ENCODE measurements at regions not wholly inside any gene's neighbourhood (a gene's known extent, or its start where the extent isn't known, plus 50 kb on each side); places are given as distances from the start of the nearest gene placed in this dataset.
A peak's percentile ranks its signal among the peaks of the same experiment; 100 is the strongest.
"Not testable (repeated sequence)": the region's sequence is repeated elsewhere in the genome, so short reads cannot be mapped to it uniquely, and the experiment has no call there.

DNA sequence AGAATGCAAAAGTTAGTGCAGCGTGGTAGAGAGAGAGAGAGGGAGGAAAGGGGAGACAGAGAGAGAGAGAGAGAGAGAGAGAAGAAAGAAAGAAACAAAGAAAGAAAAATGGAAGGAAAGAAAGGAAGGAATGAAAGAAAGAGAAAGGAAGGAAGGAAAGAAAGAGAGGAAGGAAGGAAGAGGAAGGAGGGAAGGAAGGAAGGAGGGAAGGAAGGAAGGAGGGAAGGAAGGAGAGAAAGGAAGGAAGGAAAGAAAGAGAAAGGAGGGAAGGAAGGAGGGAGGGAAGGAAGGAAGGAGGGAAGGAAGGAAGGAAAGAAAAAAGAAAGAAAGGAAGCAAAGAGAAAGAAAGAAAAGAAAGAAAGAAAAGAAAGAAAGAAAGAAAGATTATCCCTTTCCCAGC is 209.8 kb upstream of the MYO3A start:
- DNase-seq = no peak

DNA sequence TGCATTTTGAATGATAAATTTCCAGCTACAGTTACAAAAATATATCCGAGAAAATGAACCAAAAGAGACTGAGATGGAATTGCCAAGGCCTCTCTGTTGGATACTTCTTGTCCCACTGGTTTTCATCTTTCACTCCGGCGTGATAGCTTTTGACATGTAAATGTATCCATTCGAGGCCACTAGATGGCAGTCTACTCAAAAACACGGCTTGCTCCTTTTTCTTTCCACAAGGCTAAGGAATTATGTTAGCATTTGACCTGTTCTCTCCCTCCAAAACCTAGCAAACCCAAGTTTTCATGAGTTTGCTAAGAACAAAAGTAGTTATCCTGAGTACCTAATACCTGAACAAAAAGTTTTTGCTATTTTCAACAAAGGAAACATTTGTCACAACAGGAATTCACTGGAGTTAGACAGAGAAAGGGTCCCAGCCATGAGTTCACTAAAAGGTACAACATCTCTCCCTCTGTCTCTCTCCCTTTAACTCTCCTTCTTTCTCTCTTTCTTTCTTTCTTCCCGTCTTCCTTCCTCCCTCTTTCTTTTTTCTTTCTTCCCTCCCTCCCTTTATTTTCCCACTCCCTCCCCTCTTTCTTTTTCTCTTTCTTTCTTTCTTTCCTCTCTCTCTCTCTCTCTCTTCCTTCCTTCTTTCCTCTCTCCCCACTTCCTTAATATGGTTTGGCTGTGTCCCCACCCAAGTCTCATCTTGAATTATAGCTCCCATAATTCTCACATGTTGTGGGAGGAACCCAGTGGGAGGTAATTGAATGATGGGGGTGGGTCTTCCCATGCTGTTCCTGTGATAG is 207.9 kb upstream of the MYO3A start:
- peak; percentile 41 for DNase-seq

DNA sequence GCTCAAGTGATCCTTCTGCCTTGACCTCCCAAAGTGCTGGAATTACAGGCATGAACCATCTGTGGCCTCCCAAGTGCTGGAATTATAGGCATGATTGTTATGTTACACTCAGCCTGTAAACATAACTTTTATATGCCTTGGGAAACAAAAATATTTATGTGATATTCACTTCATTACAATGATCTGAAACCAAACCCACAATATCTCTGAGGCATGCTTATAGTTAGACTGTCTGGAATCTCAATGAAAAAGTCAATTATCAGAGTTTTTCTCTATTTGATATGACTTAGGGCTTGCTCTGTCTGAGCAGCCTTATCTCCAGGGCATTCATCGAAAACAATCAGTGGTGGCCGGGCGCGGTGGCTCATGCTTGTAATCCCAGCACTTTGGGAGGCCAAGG is 195.3 kb upstream of the MYO3A start:
- no peak for DNase-seq

DNA sequence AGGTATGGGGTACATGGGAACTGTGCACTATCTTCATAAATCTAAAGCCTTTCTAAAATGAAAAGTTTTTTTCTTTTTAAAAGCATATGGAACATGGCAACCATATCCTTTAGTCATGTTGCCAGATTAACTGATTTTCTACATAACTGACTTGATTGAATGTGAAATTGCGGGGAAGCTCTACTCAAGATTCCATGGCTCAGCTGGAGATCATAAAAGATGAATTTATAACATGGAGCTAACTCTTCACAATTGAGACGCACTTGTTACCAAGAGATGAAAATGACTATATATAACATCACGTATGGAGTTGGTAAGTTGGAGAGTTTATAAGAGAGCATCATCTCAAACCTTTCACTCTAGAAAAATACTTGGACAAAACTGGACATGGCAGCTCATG is 190.2 kb upstream of the MYO3A start:
- DNase-seq = no peak

DNA sequence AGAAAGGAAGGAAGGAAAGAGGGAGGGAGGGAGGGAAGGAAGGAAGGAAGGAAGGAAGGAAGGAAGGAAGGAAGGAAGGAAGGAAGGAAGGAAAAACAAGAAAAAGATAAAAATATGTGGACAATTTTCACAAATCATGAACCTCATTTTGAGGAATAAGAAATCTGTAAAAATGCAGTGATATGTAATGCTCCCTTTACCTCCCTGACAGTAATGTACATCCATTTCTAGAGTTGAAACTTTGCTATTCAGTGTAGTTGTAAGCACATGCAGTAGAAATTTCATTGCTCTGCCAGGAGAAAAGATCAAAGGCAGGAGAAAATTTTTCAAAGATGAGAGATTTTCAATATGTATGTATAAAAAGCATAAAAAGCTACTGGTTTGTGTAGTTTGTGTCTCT is 189.5 kb upstream of the MYO3A start:
- DNase-seq = no peak

DNA sequence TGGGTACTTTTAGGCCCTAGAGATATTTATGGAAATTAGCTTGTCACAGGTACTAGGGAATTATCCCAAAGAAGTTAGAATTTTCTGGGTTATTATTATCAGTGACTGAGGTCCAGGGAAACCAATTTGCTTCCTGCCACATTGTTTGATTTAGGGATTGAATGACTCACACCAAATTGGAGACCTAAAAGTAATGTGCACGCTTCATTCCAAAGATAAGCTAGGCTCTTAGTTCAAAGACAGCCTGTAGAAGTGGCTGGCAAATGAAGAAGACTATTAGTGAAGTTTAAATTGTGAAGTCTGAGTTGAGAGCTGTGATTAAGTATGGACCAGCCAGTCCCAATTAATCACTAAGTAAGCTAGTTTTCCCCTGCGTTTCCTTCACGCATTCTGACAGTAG is 188.1 kb upstream of the MYO3A start:
- DNase-seq = no peak

DNA sequence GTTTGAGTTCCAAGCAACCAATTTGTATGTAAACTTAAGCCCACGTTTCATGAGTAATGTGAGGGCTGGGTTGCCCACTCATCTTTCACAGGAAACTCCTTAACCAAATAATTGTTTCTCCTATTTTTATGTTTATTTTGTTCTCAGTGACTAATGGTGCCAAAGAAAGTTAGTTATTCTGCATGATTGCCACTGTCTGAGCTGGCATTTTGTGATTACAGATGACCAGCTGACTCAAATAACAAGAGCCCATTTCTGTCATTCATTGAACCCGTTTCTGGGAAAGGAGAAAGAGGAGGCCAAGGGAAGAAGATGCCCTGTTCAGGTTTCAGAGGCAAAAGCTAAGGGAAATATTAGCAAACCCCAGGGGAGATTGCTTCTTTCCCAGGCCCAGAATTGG is 186.9 kb upstream of the MYO3A start:
- DNase-seq = no peak

DNA sequence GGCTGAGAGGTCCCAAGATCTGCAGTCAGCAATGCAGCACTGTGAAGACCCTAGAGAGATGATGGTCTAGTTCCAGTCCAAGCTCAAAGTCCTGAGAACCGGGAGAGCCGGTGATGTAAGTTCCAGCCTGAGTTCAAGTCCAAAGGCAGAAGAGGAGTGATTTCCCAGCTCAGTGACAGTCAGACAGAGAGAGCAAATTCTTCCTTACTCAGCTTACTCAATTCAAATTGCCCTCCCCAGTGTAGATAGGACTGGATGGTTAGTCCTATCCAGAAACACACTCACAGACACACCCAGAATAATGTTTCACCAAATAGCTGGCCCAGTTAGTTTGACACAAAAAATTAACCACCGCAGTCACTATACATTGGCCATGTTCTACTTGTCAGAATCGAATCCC is 185.5 kb upstream of the MYO3A start:
- no peak for DNase-seq

DNA sequence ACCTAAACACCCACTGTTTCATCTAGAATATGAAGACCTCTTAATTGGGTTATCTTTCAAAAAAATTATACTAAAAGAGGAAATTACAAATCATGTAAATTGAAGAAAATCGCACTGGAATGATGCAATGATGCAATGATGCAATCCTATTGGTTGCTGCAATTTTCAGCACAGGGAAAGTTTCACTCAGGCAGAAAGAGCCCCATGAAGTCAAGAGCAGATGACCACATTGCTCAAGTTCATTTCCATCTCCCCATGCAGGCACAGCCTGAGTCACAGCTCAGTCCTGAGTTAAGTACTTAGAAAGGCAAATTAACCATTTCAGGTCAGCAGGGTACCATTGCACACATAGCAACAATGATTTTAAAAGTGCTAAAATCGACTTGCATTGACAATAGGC is 180.3 kb upstream of the MYO3A start:
- DNase-seq = no peak

DNA sequence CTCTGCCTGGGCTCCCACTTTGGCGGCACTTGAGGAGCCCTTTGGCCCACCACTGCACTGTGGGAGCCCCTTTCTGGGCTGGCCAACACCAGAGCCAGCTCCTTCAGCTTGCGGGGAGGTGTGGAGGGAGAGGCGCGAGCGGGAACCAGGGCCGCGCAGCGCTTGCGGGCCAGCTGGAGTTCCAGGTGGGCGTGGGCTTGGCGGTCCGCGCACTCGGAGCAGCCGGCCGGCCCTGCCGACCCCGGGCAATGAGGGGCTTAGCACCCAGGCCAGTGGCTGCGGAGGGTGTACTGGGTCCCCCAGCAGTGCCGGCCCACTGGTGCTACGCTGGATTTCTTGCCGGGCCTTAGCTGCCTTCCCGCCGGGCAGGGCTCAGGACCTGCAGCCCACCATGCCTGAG is 178.2 kb upstream of the MYO3A start:
- DNase-seq = not testable (repeated sequence)

DNA sequence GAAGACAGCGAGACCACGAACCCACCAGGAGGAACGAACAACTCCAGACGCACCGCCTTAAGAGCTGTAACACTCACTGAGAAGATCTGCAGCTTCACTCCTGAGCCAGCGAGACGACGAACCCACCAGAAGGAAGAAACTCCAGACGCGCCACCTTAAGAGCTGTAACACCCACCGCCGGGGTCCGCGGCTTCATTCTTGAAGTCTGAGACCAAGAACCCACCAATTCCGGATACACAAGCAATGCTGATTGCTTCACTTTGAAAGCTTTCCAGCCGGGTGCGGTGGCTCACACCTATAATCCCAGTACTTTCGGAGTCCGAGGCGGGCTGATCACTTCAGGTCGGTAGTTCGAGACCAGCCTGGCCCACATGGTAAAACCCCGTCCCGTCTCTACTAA is 177.2 kb upstream of the MYO3A start:
- DNase-seq = no peak

DNA sequence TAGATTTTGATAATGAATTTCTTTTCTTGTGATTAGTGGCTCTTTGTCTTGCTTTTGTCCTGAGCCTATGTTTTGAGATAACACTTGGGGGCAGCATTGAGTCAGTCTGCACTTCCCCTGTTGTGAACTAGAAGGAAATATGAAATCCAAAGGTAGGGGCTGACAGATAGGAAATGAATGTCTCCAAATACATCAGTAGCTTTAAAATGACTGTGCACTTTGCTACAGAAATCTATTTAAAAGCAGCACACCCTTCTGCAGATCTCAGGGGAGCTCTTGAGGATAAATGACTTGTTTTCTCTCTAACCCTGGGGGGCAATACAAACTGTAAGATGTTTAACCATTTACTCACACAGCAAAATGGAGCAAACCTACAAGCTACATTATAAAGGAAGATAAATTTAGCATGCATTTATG is 176.0 kb upstream of the MYO3A start:
- DNase-seq = no peak

DNA sequence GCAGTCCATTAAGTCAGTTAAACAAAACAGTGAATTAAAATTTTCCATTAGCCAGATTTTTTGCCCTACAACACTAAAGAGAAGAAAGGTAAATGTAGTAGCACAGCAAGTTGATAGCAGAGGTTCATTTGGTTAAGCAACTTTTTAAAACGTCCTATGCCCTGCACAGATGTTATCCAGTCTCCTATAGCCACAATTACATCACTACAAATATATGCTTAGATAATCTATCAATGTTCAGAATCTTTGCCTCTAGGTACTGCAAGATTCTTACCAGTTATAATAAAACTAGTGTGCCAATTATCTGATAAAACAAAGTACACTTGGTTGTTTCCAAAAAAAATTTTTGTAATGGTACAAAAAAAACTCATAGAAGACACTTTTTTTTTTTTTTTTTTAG is 175.5 kb upstream of the MYO3A start:
- DNase-seq = no peak

DNA sequence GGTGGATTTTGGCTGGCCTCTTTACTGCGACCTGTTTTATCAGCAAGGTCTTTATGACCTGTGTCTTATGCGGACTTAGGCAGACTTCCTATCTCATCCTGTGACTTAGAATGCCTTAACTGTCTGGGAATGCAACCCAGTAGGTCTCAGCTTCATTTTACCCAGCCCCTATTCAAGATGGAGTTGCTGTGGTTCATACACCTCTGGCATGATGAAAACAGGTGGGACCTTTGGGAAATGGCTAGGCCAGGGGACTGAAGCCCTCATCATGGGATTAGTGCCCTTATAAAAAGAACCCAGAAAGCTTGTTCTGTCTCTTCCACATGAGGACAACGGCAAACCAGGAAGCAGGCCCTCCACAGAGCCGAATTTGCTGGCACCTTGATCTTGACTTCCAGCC is 172.1 kb upstream of the MYO3A start:
- no peak for DNase-seq

DNA sequence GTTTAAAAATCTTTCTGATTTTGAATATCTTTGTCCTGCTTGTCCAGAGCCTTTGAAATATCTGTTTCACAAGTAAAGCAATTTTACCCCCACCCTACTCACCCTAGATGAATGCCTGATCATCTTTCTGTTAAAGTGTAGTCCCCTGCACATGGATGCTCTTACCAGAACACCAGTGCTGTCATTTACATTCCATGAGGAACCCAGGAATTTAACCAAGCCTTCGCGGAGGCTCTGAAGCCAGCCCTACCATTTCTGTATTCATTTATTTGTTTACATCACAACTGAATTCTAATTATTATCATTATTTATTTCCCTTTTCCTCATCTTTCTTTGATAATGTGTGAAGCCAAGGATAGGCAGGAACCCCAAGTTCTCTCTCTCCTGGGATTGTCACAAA is 167.8 kb upstream of the MYO3A start:
- DNase-seq = no peak

DNA sequence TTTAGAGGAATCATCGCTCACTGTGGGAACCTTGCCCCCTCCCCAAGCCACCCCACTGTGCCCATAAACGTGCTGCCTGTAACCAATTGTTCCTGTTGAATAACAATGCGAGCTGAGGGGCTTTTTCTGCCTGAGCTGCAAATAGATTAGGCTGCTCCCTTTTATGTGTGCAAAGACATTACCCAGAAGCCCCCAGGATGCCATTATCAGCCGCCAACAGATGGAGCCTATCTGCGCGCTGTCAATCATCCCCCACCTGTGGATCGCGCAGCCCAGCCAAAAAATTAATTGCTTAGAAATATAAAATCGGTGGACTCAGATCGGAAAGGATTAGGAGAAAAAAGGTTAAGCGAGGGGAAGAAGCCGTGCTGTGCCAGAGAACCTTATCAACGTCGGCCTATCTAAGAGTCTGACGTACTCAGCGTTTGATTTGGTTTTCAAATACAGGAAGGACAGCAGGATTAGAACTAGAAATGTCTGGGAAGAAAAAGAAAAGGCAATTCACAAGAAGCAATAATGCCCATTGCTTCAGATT is 167.3 kb upstream of the MYO3A start:
- DNase-seq = no peak

DNA sequence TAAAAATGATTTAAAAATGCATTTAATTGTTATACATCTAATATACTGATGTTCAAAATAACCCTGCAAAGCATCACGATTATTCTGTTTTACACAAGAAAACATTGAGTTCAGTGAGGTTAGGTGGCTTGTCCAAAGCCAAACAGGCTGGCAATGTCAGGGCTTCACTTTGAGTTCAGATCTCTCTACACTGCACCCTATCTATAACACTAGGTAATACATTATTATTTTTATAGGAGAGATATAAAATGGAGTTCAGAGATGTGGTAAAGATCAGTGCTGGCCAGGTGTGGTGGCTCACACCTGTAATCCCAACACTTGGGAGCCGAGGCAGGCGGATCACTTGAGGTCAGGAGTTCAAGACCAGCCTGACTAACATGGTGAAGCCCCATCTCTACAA is 165.9 kb upstream of the MYO3A start:
- no peak for DNase-seq

DNA sequence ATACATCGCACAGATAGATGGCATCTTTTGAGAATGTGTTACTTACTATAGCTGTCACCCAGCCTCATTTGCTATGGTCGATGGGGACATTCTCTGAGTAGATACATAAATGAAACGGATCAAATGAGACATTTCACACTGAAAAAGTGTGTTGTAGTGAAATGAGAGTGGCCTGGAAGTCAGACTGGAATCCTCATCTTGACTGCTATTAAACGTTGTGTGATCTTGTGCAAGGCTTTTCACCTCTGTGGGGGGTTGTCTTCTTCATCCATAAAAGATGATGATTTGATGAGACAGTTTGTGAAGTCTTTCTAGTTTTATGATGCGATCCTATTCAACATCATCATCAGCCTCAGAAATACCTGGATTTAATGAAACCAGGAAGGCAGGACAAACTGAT is 155.4 kb upstream of the MYO3A start:
- no peak for DNase-seq

DNA sequence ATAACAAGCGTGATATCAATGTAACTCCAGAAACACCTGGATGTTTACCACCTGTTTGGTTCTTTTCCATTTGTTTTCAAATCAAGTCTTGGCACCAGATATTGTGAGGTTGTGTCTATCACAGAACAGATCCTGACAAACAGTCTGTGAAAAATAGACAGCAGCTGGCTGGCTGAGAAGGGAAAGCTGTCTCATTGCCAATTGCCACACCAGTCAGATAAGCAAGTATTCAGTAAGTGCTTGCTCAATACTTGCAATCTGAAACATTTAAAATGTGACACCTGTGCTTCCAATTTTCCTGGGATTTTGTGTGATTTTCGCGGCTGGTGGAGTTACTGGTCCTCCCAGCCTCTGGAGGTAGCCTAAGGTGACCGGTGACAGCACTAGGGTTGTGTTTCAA is 147.9 kb upstream of the MYO3A start:
- no peak for DNase-seq

DNA sequence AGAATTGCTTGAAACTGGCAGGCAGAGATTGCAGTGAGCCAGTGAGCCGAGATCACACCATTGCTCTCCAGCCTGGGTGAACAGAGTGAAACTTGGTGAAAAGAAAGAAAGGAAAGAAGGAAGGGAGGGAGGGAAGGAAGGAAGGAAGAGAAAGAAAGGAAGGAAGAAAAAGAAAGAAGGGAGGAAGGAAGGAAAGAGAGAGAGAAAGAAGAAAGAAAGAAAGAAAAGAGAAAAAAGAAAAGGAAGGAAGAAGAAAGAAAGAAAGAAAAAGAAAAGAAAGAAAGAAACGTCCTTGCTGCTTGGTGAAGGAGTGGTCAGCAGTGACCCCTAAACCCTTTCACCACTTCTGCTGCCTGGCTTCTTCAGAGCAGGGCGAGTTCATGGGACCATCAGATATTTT is 147.1 kb upstream of the MYO3A start:
- DNase-seq = no peak

DNA sequence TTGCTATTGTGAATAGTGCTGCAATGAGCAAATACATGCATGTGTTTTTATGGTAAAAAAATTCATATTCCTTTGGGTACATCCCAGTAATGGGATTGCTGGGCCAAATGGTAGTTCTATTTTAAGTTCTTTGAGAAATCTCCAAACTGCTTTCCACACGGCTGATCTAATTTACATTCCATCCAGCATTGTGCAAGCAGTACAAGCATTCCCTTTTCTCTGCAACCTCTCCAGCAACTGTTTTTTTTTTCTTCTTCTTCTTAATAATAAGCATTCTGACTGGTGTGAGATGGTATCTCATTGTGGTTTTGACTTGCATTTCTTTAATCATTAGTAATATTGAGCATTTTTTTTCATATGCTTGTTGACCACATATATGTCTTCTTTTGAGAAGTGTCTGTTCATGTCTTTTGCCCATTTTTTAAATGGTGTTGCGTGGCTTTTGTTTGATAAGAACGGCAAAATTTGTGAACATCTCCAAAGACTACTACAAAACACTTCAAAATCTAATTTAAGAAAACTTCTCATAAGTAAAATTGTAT is 136.1 kb upstream of the MYO3A start:
- no peak for DNase-seq

DNA sequence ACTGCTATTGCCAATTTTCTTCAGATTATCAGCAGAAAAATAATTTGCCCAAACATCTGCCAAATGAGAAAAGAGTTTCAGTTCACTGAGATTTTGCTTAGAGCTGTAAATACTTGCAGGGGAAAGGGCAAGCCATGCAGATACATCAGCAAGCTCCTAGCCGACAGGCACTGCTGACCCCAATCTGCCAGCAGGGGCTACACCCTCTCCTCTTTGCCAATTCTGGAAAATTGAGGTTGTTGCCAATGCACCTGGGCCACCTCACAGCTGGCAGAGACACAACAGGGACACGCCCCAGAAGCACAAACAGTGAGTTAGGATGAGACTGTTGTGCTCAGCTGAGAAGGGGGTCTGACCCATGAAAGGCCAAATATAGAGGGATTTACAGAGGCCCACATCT is 129.5 kb upstream of the MYO3A start:
- no peak for DNase-seq

DNA sequence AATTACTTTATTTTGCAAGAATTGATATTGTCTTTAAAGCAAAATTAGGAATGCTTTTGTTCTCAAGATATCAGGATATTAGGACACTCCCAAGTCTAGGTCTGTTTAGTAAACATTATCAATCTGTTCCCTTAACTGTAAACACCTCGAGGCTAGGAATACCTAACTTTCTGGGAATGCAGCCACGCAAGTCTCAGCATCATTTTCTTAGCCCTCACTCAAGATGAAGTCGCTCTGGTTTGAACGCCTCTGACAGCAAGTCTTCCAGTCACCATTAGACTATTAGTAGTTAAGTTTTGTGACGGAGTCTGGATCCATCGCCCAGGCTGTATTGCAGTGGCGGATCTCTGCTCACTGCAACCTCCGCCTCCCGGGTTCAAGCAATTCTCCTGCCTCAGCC is 128.0 kb upstream of the MYO3A start:
- no peak for DNase-seq

DNA sequence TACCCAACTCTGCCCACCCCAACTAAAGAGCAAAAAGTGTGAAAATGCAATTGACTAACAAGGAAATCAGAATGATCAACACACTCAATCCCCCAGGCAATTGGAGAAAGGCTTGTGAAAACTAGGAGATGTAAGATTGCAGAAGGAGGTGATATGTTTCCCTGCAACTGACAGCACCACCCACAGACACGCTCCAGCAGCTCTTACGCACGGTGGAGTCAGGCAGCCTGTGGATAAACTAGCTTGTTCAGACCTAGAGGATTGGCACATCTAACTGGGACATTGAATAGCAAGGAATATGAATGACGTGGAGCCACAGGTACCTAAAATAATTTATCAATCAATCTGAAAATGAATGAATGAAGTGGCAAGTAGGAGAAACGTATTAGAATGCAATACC is 125.7 kb upstream of the MYO3A start:
- no peak for DNase-seq

All from CD4-positive, alpha-beta T cell treated with Interleukin-10 for 1 hour (primary cell).